A549 (cell line): ENCODE measurements at regions not wholly inside any gene's neighbourhood (a gene's known extent, or its start where the extent isn't known, plus 50 kb on each side); places are given as distances from the start of the nearest gene placed in this dataset.

Source experiments
- ATAC-seq, 2 experiments: fragments of 200-7000 bp in 1 of 2; fragments of >200 bp in 1 of 2; cut with Nextera tagmentation in 1 of 2; cut with Tn5 transposase in 1 of 2; 3 replicates each; pipeline versions ENCODE4 v1.8.0 to v1.9.1; 2018 to 2020; ENCODE audit warnings: mild to moderate bottlenecking in 1 of 2, moderate library complexity in 1 of 2
- CTCF ChIA-PET: fragments of 300-600 bp; sonication (Branson Sonifier 250); formaldehyde crosslinking; extraction: SDS; loops from one replicate; lab custom pipeline; 2021; ENCODE audit warnings: antibody characterized with exemption, inconsistent platforms; lab: Yijun Ruan, JAX
- POLR2A ChIA-PET: fragments of 350-600 bp; formaldehyde crosslinking; extraction: SDS; loops from one replicate; lab custom pipeline; 2021; ENCODE audit warnings: antibody characterized with exemption, inconsistent platforms; lab: Yijun Ruan, JAX
- DNase-seq, 2 experiments: peaks; one replicate each; pipeline versions ENCODE4 v3.0.0 to v3.0.0-alpha.2; 2011 to 2016; ENCODE audit warnings: low read depth in 1 of 2, low spot score in 1 of 2
- FAIRE-seq: peaks from 2 replicates; lab custom pipeline; 2011; peaks lifted over from hg19 to GRCh38; lab: Jason Lieb, UNC
- H3K27ac ChIP-seq, 2 experiments: fragments of >200 bp; sonication (Bioruptor Twin); formaldehyde crosslinking; 3 replicates each; pipeline ENCODE4 v1.5.1; 2016 to 2017
- H3K4me1 ChIP-seq: fragments of >200 bp; sonication (Bioruptor Twin); formaldehyde crosslinking; 3 replicates; pipeline ENCODE4 v1.6.1; 2016
- H3K4me2 ChIP-seq: fragments of >200 bp; sonication (Bioruptor Twin); formaldehyde crosslinking; 3 replicates; pipeline ENCODE4 v1.6.1; 2016
- H3K4me3 ChIP-seq: fragments of >200 bp; sonication (Bioruptor Twin); formaldehyde crosslinking; 3 replicates; pipeline ENCODE4 v1.5.1; 2016
- H3K9me3 ChIP-seq: fragments of >200 bp; sonication (Bioruptor Twin); formaldehyde crosslinking; 3 replicates; pipeline ENCODE4 v1.6.1; 2016
- BHLHE40 ChIP-seq: IDR thresholded peaks from 2 replicates; pipeline ENCODE4 v1.6.1; 2012; ENCODE audit warnings: low read depth, low read length, inconsistent platforms
- CBX2 ChIP-seq: fragments of 200-600 bp; sonication (generic); IDR thresholded peaks from 2 replicates; pipeline ENCODE4 v1.6.1; 2016; ENCODE audit warnings: low read depth, mild to moderate bottlenecking, borderline replicate concordance
- CBX8 ChIP-seq: fragments of 200-600 bp; sonication (generic); IDR thresholded peaks from 2 replicates; pipeline ENCODE4 v1.6.1; 2016
- CEBPB ChIP-seq, 2 experiments: fragments of >200 bp in 1 of 2; sonication (Bioruptor Twin) in 1 of 2; formaldehyde crosslinking in 1 of 2; IDR thresholded peaks; 2 replicates each; pipeline ENCODE4 v1.6.1; 2012 to 2016
- CHD2 ChIP-seq: fragments of 150-350 bp; IDR thresholded peaks from 2 replicates; pipeline ENCODE4 v1.6.1; 2014; ENCODE audit warnings: low read length; ENCODE audit not compliant: partially characterized antibody
- EP300 ChIP-seq, 2 experiments: fragments of >200 bp; sonication (Bioruptor Twin); formaldehyde crosslinking; IDR thresholded peaks; 2 replicates in 1 of 2; 3 replicates in 1 of 2; pipeline ENCODE4 v1.6.1; 2016 to 2017
- GATA3 ChIP-seq: IDR thresholded peaks from 2 replicates; pipeline ENCODE4 v1.6.1; 2012; ENCODE audit warnings: borderline replicate concordance
- HDAC2 ChIP-seq: fragments of 200-600 bp; sonication (generic); IDR thresholded peaks from 2 replicates; pipeline ENCODE4 v1.6.1; 2016
- HEYL ChIP-seq: fragments of 250-450 bp; sonication (Bioruptor Pico); IDR thresholded peaks from 2 replicates; pipeline ENCODE4 v1.8.0; 2021; ENCODE audit warnings: mild to moderate bottlenecking, moderate library complexity
- HOXA7 ChIP-seq: fragments of 250-450 bp; sonication (Bioruptor Pico); IDR thresholded peaks from 2 replicates; pipeline ENCODE4 v1.5.0; 2020; ENCODE audit warnings: mild to moderate bottlenecking, moderate library complexity
- HOXB13 ChIP-seq: fragments of 250-450 bp; sonication (Bioruptor Pico); IDR thresholded peaks from 2 replicates; pipeline ENCODE4 v1.5.0; 2020; ENCODE audit warnings: low read depth, mild to moderate bottlenecking, moderate library complexity
- JUN ChIP-seq, 2 experiments: fragments of >200 bp; sonication (Bioruptor Twin); formaldehyde crosslinking; IDR thresholded peaks; 2 replicates in 1 of 2; 3 replicates in 1 of 2; pipeline ENCODE4 v1.6.1; 2016 to 2017
- KDM1A ChIP-seq: fragments of 200-600 bp; sonication (generic); IDR thresholded peaks from 2 replicates; pipeline ENCODE4 v1.6.1; 2016; ENCODE audit warnings: low read depth, mild to moderate bottlenecking
- KDM5A ChIP-seq: fragments of 200-600 bp; sonication (generic); IDR thresholded peaks from 2 replicates; pipeline ENCODE4 v1.6.1; 2016; ENCODE audit warnings: antibody characterized with exemption, mild to moderate bottlenecking
- MAFK ChIP-seq: fragments of 450-650 bp; IDR thresholded peaks from 2 replicates; pipeline ENCODE4 v1.6.1; 2014; ENCODE audit not compliant: partially characterized antibody
- NPAS2 ChIP-seq: fragments of 250-450 bp; sonication (Bioruptor Pico); IDR thresholded peaks from 2 replicates; pipeline ENCODE4 v1.8.0; 2022; ENCODE audit warnings: mild to moderate bottlenecking, moderate library complexity, borderline replicate concordance
- POLR2A ChIP-seq: IDR thresholded peaks from 2 replicates; pipeline ENCODE4 v1.6.1; 2012; ENCODE audit warnings: mild to moderate bottlenecking, low read length
- RARB ChIP-seq: fragments of 250-450 bp; sonication (Bioruptor Pico); IDR thresholded peaks from 2 replicates; pipeline ENCODE4 v1.8.0; 2021; ENCODE audit warnings: mild to moderate bottlenecking, moderate library complexity
- RFX5 ChIP-seq: fragments of 450-650 bp; IDR thresholded peaks from 2 replicates; pipeline ENCODE4 v1.7.1; 2014; ENCODE audit warnings: antibody characterized with exemption, mild to moderate bottlenecking, moderate library complexity
- SMC3 ChIP-seq: fragments of >200 bp; sonication (Bioruptor Twin); formaldehyde crosslinking; IDR thresholded peaks from 3 replicates; pipeline ENCODE4 v1.6.1; 2018; ENCODE audit warnings: inconsistent platforms
- SREBF2 ChIP-seq: fragments of 450-650 bp; IDR thresholded peaks from 2 replicates; pipeline ENCODE4 v1.6.1; 2014; ENCODE audit warnings: mild to moderate bottlenecking, moderate library complexity
- TP53 ChIP-seq: fragments of 250-450 bp; sonication (Bioruptor Pico); IDR thresholded peaks from 2 replicates; pipeline ENCODE4 v1.5.0; 2021; ENCODE audit warnings: mild to moderate bottlenecking, moderate library complexity
- ZNF302 ChIP-seq: fragments of 250-450 bp; sonication (Bioruptor Pico); IDR thresholded peaks from 2 replicates; pipeline ENCODE4 v1.9.0; 2021; ENCODE audit warnings: inconsistent platforms, mild to moderate bottlenecking, moderate library complexity
- WGBS: methylation state at CpG from one replicate; pipeline ENCODE4 v1.1.6; 2017; ENCODE audit errors: missing lambda C conversion rate; 5-methylcytosine and 5-hydroxymethylcytosine counted together
- TF ChIP-seq, protein P1 (sequence below): IDR thresholded peaks from 2 replicates; pipeline ENCODE4 v1.6.1; 2012
- TF ChIP-seq, protein P2 (sequence below): fragments of 150-350 bp; IDR thresholded peaks from 2 replicates; pipeline ENCODE4 v1.6.1; 2014; ENCODE audit warnings: low read depth, mild to moderate bottlenecking, low read length
- TF ChIP-seq, protein P3 (sequence below): fragments of 250-450 bp; sonication (Bioruptor Pico); IDR thresholded peaks from 2 replicates; pipeline ENCODE4 v1.5.0; 2020; ENCODE audit warnings: low read depth, mild to moderate bottlenecking, moderate library complexity
- TF ChIP-seq, protein P4 (sequence below): fragments of 450-650 bp; IDR thresholded peaks from 2 replicates; pipeline ENCODE4 v1.6.1; 2014; ENCODE audit warnings: antibody characterized with exemption
- TF ChIP-seq, protein P5 (sequence below): IDR thresholded peaks from 2 replicates; pipeline ENCODE4 v1.6.1; 2012
- TF ChIP-seq, protein P6 (sequence below): fragments of 200-600 bp; sonication (generic); IDR thresholded peaks from 2 replicates; pipeline ENCODE4 v1.6.1; 2016; ENCODE audit warnings: antibody characterized with exemption, mild to moderate bottlenecking, moderate library complexity

DNA sequence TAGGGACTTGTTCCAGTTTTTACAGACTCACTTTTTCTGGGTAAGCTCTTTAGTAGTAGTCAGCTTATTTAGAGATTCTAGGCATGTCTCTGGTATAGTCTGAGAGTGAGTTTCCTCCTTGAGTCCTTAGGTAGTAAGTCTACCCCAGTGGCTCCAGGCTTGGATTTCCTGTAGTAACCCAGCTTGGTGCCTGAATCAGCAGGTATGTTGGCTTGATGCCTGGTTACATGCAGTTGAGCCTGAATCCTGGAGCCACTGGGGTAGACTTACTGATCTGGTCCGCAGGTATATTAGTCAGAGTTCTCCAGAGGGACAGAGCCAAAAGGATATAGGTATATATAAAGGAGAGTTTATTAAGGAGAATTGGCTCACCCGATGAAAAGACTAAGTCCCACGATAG lies 85.8 kb upstream of the RBMS3 start:
- H3K4me3 ChIP-seq: no peak overlapping the region
- FAIRE-seq: no peak
- no peak overlapping the region for H3K27ac ChIP-seq
- no peaks in the 10 kb centered on the region for H3K9me3 ChIP-seq
- ChIA-PET POLR2A (no interaction called here), CTCF (interaction anchor here (1.0 to 1.1 kb wide), 2 partner anchors 9 to 86 kb away, joined by 3 to 5 read pairs; partner anchors contain the start of gene RBMS3)
- no peak overlapping the region for H3K4me2 ChIP-seq
- no peak for DNase-seq
- WGBS: 36% methylated on average over 3 of the region's 3 CpGs
- no peaks in the 10 kb centered on the region for H3K4me1 ChIP-seq
- no peak for ATAC-seq
- no peak for TF ChIP-seq ZNF302
- TF ChIP-seq POLR2A: no peak
- TF ChIP-seq GATA3: no peak
- TF ChIP-seq, protein P1, sequence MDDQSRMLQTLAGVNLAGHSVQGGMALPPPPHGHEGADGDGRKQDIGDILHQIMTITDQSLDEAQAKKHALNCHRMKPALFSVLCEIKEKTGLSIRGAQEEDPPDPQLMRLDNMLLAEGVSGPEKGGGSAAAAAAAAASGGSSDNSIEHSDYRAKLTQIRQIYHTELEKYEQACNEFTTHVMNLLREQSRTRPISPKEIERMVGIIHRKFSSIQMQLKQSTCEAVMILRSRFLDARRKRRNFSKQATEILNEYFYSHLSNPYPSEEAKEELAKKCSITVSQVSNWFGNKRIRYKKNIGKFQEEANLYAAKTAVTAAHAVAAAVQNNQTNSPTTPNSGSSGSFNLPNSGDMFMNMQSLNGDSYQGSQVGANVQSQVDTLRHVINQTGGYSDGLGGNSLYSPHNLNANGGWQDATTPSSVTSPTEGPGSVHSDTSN: no peak
- TF ChIP-seq SREBF2: no peak
- TF ChIP-seq RFX5: no peak
- no peak for TF ChIP-seq TP53 (CRISPR knock-in tag)
- TF ChIP-seq, protein P2, sequence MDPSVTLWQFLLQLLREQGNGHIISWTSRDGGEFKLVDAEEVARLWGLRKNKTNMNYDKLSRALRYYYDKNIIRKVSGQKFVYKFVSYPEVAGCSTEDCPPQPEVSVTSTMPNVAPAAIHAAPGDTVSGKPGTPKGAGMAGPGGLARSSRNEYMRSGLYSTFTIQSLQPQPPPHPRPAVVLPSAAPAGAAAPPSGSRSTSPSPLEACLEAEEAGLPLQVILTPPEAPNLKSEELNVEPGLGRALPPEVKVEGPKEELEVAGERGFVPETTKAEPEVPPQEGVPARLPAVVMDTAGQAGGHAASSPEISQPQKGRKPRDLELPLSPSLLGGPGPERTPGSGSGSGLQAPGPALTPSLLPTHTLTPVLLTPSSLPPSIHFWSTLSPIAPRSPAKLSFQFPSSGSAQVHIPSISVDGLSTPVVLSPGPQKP: no peak
- no peak for TF ChIP-seq EP300 (IDR thresholded peaks at IDR 0.05)
- no peak for TF ChIP-seq CEBPB (IDR thresholded peaks at IDR 0.05)
- TF ChIP-seq HOXA7 (CRISPR knock-in tag): no peak
- no peak for TF ChIP-seq BHLHE40
- TF ChIP-seq HDAC2: no peak
- TF ChIP-seq, protein P3, sequence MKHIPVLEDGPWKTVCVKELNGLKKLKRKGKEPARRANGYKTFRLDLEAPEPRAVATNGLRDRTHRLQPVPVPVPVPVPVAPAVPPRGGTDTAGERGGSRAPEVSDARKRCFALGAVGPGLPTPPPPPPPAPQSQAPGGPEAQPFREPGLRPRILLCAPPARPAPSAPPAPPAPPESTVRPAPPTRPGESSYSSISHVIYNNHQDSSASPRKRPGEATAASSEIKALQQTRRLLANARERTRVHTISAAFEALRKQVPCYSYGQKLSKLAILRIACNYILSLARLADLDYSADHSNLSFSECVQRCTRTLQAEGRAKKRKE: no peak
- no peak for TF ChIP-seq CBX8
- no peak for TF ChIP-seq KDM5A
- TF ChIP-seq JUN (IDR thresholded peaks at IDR 0.05): no peak
- TF ChIP-seq RARB (CRISPR knock-in tag): no peak
- TF ChIP-seq, all 56 proteins: peak for 0

DNA sequence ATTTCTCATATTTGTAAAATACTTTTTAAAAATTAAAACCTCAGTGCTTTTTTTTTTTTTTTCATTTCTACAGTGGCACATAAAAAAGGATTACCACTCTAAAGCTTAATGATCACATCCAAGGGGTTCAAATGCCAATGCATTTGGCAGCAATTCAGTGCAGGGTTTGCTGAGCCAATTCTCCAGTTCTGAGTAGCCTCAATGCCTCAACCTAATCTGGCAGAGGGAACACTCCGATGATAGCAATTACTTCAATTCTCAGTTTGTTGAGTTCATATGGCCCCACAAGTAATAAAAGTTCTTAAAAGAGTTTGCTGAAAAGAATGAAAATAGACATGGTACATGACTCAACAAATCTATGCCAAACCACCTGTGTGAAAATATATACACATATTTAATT lies 79.3 kb upstream of the RBMS3 start:
- TF ChIP-seq KDM1A: no peak
- no peak for TF ChIP-seq HEYL (CRISPR knock-in tag)
- TF ChIP-seq SMC3: no peak
- TF ChIP-seq, protein P4, sequence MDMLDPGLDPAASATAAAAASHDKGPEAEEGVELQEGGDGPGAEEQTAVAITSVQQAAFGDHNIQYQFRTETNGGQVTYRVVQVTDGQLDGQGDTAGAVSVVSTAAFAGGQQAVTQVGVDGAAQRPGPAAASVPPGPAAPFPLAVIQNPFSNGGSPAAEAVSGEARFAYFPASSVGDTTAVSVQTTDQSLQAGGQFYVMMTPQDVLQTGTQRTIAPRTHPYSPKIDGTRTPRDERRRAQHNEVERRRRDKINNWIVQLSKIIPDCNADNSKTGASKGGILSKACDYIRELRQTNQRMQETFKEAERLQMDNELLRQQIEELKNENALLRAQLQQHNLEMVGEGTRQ: no peak
- ChIA-PET CTCF (no interaction called here), POLR2A (no interaction called here)
- ATAC-seq (no peak), FAIRE-seq (no peak), DNase-seq (no peak)
- H3K9me3 ChIP-seq: no peaks in the 10 kb centered on the region
- H3K4me3 ChIP-seq: no peak overlapping the region
- no peak overlapping the region for H3K4me2 ChIP-seq
- H3K4me1 ChIP-seq: no peaks in the 10 kb centered on the region
- WGBS: 67% methylated on average over 1 of the region's 1 CpG
- no peak overlapping the region for H3K27ac ChIP-seq

DNA sequence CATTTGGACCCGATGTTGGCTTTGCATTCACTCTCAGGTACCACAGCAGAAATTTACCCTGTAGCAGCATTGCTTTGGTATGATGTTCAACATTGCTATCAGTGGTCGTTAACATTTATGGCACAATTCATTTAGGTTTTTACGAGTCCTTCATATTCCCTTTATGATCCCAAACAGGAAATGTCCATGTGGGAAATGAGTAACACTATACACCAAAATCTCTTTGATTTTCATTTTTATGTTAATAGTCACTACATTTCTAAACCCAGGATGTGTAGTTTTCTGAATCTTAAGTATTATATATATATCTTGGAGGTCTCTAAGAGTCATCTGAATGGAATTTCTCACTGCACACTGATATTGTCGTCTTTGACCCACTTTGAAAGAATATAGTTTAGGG lies 78.5 kb upstream of the RBMS3 start:
- FAIRE-seq (no peak), DNase-seq (no peak), ATAC-seq (no peak)
- Histone ChIP-seq H3K4me2 (no peak overlapping the region), H3K4me1 (no peaks in the 10 kb centered on the region), H3K9me3 (no peaks in the 10 kb centered on the region), H3K4me3 (no peak overlapping the region), H3K27ac (no peak overlapping the region)
- ChIA-PET CTCF (no interaction called here), POLR2A (no interaction called here)
- 48% methylated on average over 4 of the region's 4 CpGs for WGBS
- TF ChIP-seq MAFK (no peak), CBX2 (no peak), CBX8 (no peak), CHD2 (no peak), NPAS2 (no peak), HOXB13 (CRISPR knock-in tag) (no peak), HOXA7 (CRISPR knock-in tag) (no peak)
- TF ChIP-seq, protein P1: no peak
- TF ChIP-seq, protein P5, sequence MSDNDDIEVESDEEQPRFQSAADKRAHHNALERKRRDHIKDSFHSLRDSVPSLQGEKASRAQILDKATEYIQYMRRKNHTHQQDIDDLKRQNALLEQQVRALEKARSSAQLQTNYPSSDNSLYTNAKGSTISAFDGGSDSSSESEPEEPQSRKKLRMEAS: no peak
- TF ChIP-seq, protein P6, sequence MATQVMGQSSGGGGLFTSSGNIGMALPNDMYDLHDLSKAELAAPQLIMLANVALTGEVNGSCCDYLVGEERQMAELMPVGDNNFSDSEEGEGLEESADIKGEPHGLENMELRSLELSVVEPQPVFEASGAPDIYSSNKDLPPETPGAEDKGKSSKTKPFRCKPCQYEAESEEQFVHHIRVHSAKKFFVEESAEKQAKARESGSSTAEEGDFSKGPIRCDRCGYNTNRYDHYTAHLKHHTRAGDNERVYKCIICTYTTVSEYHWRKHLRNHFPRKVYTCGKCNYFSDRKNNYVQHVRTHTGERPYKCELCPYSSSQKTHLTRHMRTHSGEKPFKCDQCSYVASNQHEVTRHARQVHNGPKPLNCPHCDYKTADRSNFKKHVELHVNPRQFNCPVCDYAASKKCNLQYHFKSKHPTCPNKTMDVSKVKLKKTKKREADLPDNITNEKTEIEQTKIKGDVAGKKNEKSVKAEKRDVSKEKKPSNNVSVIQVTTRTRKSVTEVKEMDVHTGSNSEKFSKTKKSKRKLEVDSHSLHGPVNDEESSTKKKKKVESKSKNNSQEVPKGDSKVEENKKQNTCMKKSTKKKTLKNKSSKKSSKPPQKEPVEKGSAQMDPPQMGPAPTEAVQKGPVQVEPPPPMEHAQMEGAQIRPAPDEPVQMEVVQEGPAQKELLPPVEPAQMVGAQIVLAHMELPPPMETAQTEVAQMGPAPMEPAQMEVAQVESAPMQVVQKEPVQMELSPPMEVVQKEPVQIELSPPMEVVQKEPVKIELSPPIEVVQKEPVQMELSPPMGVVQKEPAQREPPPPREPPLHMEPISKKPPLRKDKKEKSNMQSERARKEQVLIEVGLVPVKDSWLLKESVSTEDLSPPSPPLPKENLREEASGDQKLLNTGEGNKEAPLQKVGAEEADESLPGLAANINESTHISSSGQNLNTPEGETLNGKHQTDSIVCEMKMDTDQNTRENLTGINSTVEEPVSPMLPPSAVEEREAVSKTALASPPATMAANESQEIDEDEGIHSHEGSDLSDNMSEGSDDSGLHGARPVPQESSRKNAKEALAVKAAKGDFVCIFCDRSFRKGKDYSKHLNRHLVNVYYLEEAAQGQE: no peak
